ENCODE measurements at regions not wholly inside any gene's neighbourhood (a gene's known extent, or its start where the extent isn't known, plus 50 kb on each side); places are given as distances from the start of the nearest gene placed in this dataset.

DNA sequence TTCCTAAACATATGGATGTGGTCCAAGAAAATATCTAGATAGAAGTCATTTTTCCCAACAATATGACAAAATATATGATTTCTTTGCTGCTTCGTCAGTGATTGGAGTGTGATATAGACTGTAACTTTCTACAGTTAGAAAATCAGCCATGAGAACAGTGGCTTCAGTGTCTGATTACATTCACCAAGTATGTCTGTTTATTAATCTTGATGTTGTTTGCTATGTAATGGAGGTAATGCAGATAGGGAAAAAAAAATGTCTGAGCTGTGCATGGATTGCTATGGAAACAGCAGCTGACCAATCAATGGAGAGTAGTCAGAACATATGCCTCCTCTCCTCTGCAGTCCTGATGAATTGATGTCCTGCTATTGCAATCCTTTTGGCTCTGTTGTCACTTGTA is 72.3 kb upstream of the GAP43 start:
- H3K4me3 ChIP-seq (ENCODE audit: low read depth, poor library complexity, severe bottlenecking), result no peak overlapping the region
- no peak for DNase-seq (ENCODE audit: low spot score in 2 of 2)
- intact Hi-C loops (cut with DNase I; ENCODE audit: low total_unique reads), result no loop called here
- WGBS, 2 donors, result 31 to 43% methylated on average over 1 of the region's 1 CpG
- TF ChIP-seq, protein P1, sequence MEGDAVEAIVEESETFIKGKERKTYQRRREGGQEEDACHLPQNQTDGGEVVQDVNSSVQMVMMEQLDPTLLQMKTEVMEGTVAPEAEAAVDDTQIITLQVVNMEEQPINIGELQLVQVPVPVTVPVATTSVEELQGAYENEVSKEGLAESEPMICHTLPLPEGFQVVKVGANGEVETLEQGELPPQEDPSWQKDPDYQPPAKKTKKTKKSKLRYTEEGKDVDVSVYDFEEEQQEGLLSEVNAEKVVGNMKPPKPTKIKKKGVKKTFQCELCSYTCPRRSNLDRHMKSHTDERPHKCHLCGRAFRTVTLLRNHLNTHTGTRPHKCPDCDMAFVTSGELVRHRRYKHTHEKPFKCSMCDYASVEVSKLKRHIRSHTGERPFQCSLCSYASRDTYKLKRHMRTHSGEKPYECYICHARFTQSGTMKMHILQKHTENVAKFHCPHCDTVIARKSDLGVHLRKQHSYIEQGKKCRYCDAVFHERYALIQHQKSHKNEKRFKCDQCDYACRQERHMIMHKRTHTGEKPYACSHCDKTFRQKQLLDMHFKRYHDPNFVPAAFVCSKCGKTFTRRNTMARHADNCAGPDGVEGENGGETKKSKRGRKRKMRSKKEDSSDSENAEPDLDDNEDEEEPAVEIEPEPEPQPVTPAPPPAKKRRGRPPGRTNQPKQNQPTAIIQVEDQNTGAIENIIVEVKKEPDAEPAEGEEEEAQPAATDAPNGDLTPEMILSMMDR (IDR thresholded peaks at IDR 0.05), result no peak
- TF ChIP-seq POLR2A (IDR thresholded peaks at IDR 0.05), result no peak

DNA sequence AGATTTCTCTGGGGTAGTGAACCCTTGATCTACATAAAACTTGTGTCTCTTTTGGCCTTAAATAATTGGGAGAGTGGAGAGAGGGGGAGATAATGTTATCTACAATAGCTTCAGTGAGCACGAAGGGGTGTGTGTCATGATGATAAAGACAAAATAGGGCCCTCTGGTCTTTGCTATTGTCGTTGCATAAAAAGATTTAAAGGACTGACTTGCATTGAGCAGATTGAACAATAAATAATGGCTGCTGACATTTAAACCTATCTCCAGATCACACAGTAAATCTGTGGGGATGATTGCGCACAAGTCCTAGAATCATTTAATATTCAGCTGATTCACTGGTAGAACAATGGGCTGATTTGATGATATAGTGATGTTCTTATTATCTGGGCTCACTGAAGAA is 71.3 kb upstream of the GAP43 start:
- 67 to 88% methylated on average over 3 of the region's 3 CpGs for WGBS, 2 donors
- intact Hi-C loops (cut with DNase I; ENCODE audit: low total_unique reads), result no loop called here
- TF ChIP-seq, protein P1 (IDR thresholded peaks at IDR 0.05), result no peak
- TF ChIP-seq POLR2A (IDR thresholded peaks at IDR 0.05), result no peak
- H3K4me3 ChIP-seq (ENCODE audit: low read depth, poor library complexity, severe bottlenecking), result no peak overlapping the region
- no peak for DNase-seq (ENCODE audit: low spot score in 2 of 2)

DNA sequence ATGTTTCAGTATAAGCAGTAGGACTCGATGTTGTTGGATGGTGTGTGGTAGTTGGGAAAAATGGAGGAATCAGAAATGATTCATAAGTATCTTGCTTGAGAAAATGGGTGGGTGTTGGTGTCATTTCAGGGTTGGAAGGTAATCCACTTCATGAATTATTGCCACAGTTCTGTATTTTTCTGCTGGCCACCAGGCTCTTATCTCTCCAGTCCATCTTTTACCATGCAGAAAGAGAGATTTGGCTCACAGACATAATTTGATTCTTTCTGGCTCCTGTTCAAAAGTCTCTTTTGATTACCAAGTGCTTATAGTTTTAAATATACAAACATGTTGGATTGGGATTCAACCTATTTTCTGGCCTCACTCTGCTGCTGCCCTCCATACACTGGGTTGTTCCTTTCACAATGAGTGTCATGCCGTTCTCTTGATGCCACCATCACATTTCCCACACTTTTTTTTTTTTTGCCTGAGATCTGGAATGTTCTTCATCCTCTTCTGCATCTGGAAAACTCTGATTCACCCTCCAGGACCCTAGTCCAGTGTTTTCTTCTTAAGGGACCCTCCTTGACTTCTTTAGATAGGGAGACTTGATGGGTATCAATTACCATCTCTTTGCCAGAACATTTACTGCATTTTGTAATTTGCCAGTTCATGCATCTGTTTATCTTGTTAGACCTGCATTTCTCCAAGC is 69.4 kb upstream of the GAP43 start:
- intact Hi-C loops (cut with DNase I; ENCODE audit: low total_unique reads), result no loop called here
- WGBS, 2 donors, result 90 to 91% methylated on average over 2 of the region's 2 CpGs
- no peak overlapping the region for H3K4me3 ChIP-seq (ENCODE audit: low read depth, poor library complexity, severe bottlenecking)
- no peak for DNase-seq (ENCODE audit: low spot score in 2 of 2)
- TF ChIP-seq, protein P1 (IDR thresholded peaks at IDR 0.05), result no peak
- no peak for TF ChIP-seq POLR2A (IDR thresholded peaks at IDR 0.05)

DNA sequence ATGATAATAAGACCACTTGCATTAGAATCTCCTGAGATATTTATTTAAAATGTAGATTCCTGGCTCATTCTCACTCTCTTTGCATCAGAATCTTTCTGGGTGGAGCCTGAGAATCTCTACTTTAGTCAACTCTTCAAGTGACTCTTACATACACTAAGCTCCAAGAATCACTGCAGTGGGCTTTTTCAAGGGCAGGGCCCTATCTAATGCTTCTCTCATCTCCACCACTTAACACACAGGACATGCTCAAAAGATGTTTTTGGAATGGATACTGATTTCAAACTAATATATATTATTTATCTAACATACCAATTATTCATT is 68.9 kb upstream of the GAP43 start:
- intact Hi-C loops (cut with DNase I; ENCODE audit: low total_unique reads), result no loop called here
- no peak for TF ChIP-seq POLR2A (IDR thresholded peaks at IDR 0.05)
- TF ChIP-seq, protein P1 (IDR thresholded peaks at IDR 0.05), result no peak

DNA sequence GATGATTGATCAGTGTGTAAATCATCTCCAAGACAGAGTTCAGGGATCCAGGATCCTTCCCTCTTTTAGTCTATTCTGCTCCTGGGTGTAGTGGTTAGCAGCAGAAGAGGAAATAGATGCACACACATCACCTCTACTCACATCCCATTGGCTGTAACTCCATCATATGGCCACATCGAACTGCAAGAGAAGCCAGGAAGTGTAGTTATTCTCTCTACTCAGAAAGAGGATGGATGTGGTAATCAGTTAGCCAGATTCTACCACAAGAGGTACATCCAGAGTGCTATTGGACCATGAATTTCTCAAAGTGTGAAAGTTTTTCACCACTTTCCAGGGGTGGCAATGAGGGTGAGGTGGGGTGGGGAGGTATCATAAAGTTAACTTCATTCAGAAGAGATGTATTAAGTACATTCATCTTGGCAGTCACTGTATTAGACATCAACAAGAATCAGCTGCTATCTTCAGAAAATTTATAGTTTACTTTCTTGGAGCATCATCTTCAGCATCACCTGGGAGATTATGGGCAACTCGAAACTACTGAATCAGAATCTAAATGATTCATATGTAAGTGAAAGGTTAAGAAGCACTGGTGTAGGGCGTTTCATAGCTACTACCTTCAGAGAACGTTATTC is 60.6 kb upstream of the GAP43 start:
- WGBS, 2 donors, result 79 to 84% methylated on average over 4 of the region's 4 CpGs
- no peak for TF ChIP-seq POLR2A (IDR thresholded peaks at IDR 0.05)
- TF ChIP-seq, protein P1 (IDR thresholded peaks at IDR 0.05), result no peak
- H3K4me3 ChIP-seq (ENCODE audit: low read depth, poor library complexity, severe bottlenecking), result no peak overlapping the region
- DNase-seq (ENCODE audit: low spot score in 2 of 2), result no peak
- intact Hi-C loops (cut with DNase I; ENCODE audit: low total_unique reads), result no loop called here

More for the DNA sequence above, 68.9 kb upstream of the GAP43 start:
- DNase-seq (ENCODE audit: low spot score in 2 of 2), result no peak
- H3K4me3 ChIP-seq (ENCODE audit: low read depth, poor library complexity, severe bottlenecking), result no peak overlapping the region

DNA sequence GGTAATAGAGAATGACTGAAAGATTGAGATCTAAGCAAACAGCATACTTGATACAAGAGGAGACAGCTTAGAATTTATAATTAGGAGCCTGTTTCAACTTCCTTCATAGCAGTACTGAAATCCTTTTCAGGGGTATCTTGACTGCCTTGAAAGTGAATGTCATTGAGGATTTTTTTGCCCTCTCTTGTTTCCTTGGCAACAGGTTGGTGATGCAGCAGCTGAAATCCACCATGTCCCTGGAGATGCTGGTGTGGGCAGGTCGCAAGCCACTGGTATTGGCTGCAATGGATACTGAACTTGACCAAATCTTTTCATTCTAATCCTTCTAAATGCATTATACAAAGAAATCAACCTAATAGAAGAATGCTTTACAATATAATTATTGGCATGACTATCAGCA is 59.3 kb upstream of the GAP43 start:
- DNase-seq (ENCODE audit: low spot score in 2 of 2), result no peak
- H3K4me3 ChIP-seq (ENCODE audit: low read depth, poor library complexity, severe bottlenecking), result no peak overlapping the region
- TF ChIP-seq, protein P1 (IDR thresholded peaks at IDR 0.05), result no peak
- TF ChIP-seq POLR2A (IDR thresholded peaks at IDR 0.05), result no peak
- intact Hi-C loops (cut with DNase I; ENCODE audit: low total_unique reads), result no loop called here
- 92 to 97% methylated on average over 1 of the region's 1 CpG for WGBS, 2 donors
